ENCODE measurements at regions not wholly inside any gene's neighbourhood (a gene's known extent, or its start where the extent isn't known, plus 50 kb on each side); places are given as distances from the start of the nearest gene placed in this dataset.

- POLR2A ChIA-PET (ENCODE audit: low non-redundant PET) = no interaction called here
- CTCF ChIA-PET = no interaction called here
- TF ChIP-seq EZH2 (IDR thresholded peaks at IDR 0.05; ENCODE audit: borderline replicate concordance, low read depth, low read length, poor library complexity, severe bottlenecking) (no peak), CTCF (conservative IDR thresholded peaks at IDR 0.05; ENCODE audit: low read depth, low read length) (no peak)
- peak; percentile 38 for DNase-seq (ENCODE audit: low spot score)
- no peaks in the 10 kb centered on the region for H3K9me3 ChIP-seq (ENCODE audit: low read depth, low read length, poor library complexity, severe bottlenecking)
- no peak overlapping the region for H3K4me3 ChIP-seq (ENCODE audit: low read depth, low read length, poor library complexity, severe bottlenecking)
- no peak overlapping the region for H3K27ac ChIP-seq (ENCODE audit: low read depth, low read length, poor library complexity, severe bottlenecking)
- no peaks in the 10 kb centered on the region for H3K36me3 ChIP-seq (ENCODE audit: insufficient read depth, low read length, poor library complexity, severe bottlenecking)
- no TSS peak for BruUV-seq (replicated peaks)
- peaks cover 18% of the 10 kb centered on the region for H3K4me1 ChIP-seq (ENCODE audit: insufficient read depth, low read length, poor library complexity, severe bottlenecking)
- intact Hi-C loops (cut with micrococcal nuclease; ENCODE audit: unreplicated experiment) = no loop called here
- H3K27me3 ChIP-seq (replicated peaks; ENCODE audit: insufficient read depth, low read depth, low read length, poor library complexity) = no peaks in the 10 kb centered on the region
Measured at GRCh38 chr1:199403531-199404116, 623.9 kb upstream of the NR5A2 start.

GRCh38 chr1:199404191-199404590 lies 623.3 kb upstream of the NR5A2 start:
- ChIA-PET CTCF (no interaction called here), POLR2A (ENCODE audit: low non-redundant PET) (no interaction called here)
- intact Hi-C loops (cut with micrococcal nuclease; ENCODE audit: unreplicated experiment) = no loop called here
- Histone ChIP-seq H3K27me3 (replicated peaks; ENCODE audit: insufficient read depth, low read depth, low read length, poor library complexity) (no peaks in the 10 kb centered on the region), H3K4me3 (ENCODE audit: low read depth, low read length, poor library complexity, severe bottlenecking) (no peak overlapping the region), H3K36me3 (ENCODE audit: insufficient read depth, low read length, poor library complexity, severe bottlenecking) (no peaks in the 10 kb centered on the region), H3K9me3 (ENCODE audit: low read depth, low read length, poor library complexity, severe bottlenecking) (no peaks in the 10 kb centered on the region), H3K27ac (ENCODE audit: low read depth, low read length, poor library complexity, severe bottlenecking) (no peak overlapping the region), H3K4me1 (ENCODE audit: insufficient read depth, low read length, poor library complexity, severe bottlenecking) (peaks cover 18% of the 10 kb centered on the region)
- DNase-seq (ENCODE audit: low spot score) = no peak
- TF ChIP-seq CTCF (conservative IDR thresholded peaks at IDR 0.05; ENCODE audit: low read depth, low read length) = no peak
- no peak for TF ChIP-seq EZH2 (IDR thresholded peaks at IDR 0.05; ENCODE audit: borderline replicate concordance, low read depth, low read length, poor library complexity, severe bottlenecking)
- BruUV-seq (replicated peaks) = no TSS peak

DNA sequence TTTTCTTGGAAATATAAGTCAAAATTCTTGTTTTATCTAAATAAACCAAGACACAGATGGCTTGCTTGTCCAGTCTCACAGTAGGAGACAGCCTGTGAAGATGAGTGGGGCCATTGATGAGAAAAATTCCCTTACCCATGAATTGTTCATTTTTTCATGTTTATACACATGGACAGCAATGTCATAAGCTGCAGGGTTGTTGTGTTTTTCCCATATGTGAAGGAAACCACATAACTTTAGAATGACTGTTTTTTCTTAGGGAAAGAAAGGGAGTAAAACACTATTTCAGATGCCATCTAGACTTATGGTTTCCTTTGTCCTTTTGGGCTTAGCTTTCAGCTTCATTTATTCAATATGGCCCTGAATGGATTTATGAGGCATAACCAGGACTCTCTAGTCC lies 622.5 kb upstream of the NR5A2 start:
- intact Hi-C loops (cut with micrococcal nuclease; ENCODE audit: unreplicated experiment) = no loop called here
- Histone ChIP-seq H3K4me3 (ENCODE audit: low read depth, low read length, poor library complexity, severe bottlenecking) (no peak overlapping the region), H3K9me3 (ENCODE audit: low read depth, low read length, poor library complexity, severe bottlenecking) (no peaks in the 10 kb centered on the region), H3K27me3 (replicated peaks; ENCODE audit: insufficient read depth, low read depth, low read length, poor library complexity) (no peaks in the 10 kb centered on the region), H3K36me3 (ENCODE audit: insufficient read depth, low read length, poor library complexity, severe bottlenecking) (no peaks in the 10 kb centered on the region), H3K27ac (ENCODE audit: low read depth, low read length, poor library complexity, severe bottlenecking) (no peak overlapping the region), H3K4me1 (ENCODE audit: insufficient read depth, low read length, poor library complexity, severe bottlenecking) (peaks cover 18% of the 10 kb centered on the region)
- no TSS peak for BruUV-seq (replicated peaks)
- TF ChIP-seq CTCF (conservative IDR thresholded peaks at IDR 0.05; ENCODE audit: low read depth, low read length) = no peak
- no peak for TF ChIP-seq EZH2 (IDR thresholded peaks at IDR 0.05; ENCODE audit: borderline replicate concordance, low read depth, low read length, poor library complexity, severe bottlenecking)
- POLR2A ChIA-PET (ENCODE audit: low non-redundant PET) = no interaction called here
- DNase-seq (ENCODE audit: low spot score) = no peak
- CTCF ChIA-PET = no interaction called here

Measured in A673 (cell line).